OCI-LY7 (cell line): ENCODE measurements at regions not wholly inside any gene's neighbourhood (a gene's known extent, or its start where the extent isn't known, plus 50 kb on each side); places are given as distances from the start of the nearest gene placed in this dataset.

ENCODE experiments used
- BruUV-seq: library from RNA; stranded (reverse); fragments of 400-500 nt; replicated peaks from 2 replicates; lab custom pipeline; 2021; lab: Mats Ljungman, UMichigan
- CTCF ChIA-PET: fragments of 300-600 bp; sonication (Branson Sonifier 250); formaldehyde crosslinking; loops from one replicate; lab custom pipeline; 2022; ENCODE audit warnings: antibody characterized with exemption; ENCODE audit not compliant: unreplicated experiment; lab: Charles Lee
- POLR2A ChIA-PET: fragments of 300-600 bp; sonication (Branson Sonifier 250); formaldehyde crosslinking; loops from one replicate; lab custom pipeline; 2022; ENCODE audit warnings: antibody characterized with exemption; lab: Charles Lee
- DNase-seq: peaks from one replicate; pipeline ENCODE4 v3.0.0-alpha.2; 2015; ENCODE audit warnings: low spot score
- H2AFZ ChIP-seq: fragments of 200-600 bp; sonication (generic), shearing (Covaris generic); 2 replicates; pipeline ENCODE4 v1.6.1; 2014; ENCODE audit warnings: mild to moderate bottlenecking, antibody characterized with exemption, low read length, moderate library complexity
- H3K27ac ChIP-seq: fragments of 200-600 bp; sonication (generic); 2 replicates; pipeline ENCODE4 v1.5.1; 2014; ENCODE audit warnings: mixed run types, low read depth, mild to moderate bottlenecking, moderate library complexity, low read length, inconsistent platforms; ENCODE audit not compliant: poor library complexity, severe bottlenecking
- H3K36me3 ChIP-seq: fragments of 200-600 bp; sonication (generic); 2 replicates; pipeline ENCODE4 v1.6.1; 2014; ENCODE audit warnings: mild to moderate bottlenecking, antibody characterized with exemption, low read length, moderate library complexity, mixed read lengths; ENCODE audit not compliant: insufficient read depth
- H3K4me1 ChIP-seq: fragments of 200-600 bp; sonication (generic); 2 replicates; pipeline ENCODE4 v1.5.1; 2014; ENCODE audit warnings: mild to moderate bottlenecking, low read length; ENCODE audit not compliant: insufficient read depth, poor library complexity, severe bottlenecking
- H3K4me2 ChIP-seq: fragments of 200-600 bp; sonication (generic); 2 replicates; pipeline ENCODE4 v1.6.1; 2014; ENCODE audit warnings: mild to moderate bottlenecking, low read length
- H3K4me3 ChIP-seq: fragments of 200-600 bp; sonication (generic); 2 replicates; pipeline ENCODE4 v1.5.1; 2014; ENCODE audit warnings: mild to moderate bottlenecking, low read depth, low read length; ENCODE audit not compliant: poor library complexity, severe bottlenecking
- H3K79me2 ChIP-seq: fragments of 200-600 bp; sonication (generic); 2 replicates; pipeline ENCODE4 v1.6.1; 2016; ENCODE audit warnings: low read depth, mild to moderate bottlenecking, low read length, moderate library complexity, mixed read lengths; ENCODE audit not compliant: insufficient read depth
- H3K9me2 ChIP-seq: fragments of 200-600 bp; sonication (generic); 2 replicates; pipeline ENCODE4 v1.6.1; 2016; ENCODE audit warnings: mild to moderate bottlenecking, low read length, mixed read lengths; ENCODE audit not compliant: insufficient read depth
- H3K9me3 ChIP-seq: fragments of 200-600 bp; sonication (generic); 2 replicates; pipeline ENCODE4 v1.6.1; 2014; ENCODE audit warnings: mild to moderate bottlenecking, mixed run types, low read length, mixed read lengths
- H4K20me1 ChIP-seq: fragments of 200-600 bp; sonication (generic); 2 replicates; pipeline ENCODE4 v1.6.1; 2014; ENCODE audit warnings: mild to moderate bottlenecking, antibody characterized with exemption, low read length, moderate library complexity, mixed read lengths; ENCODE audit not compliant: insufficient read depth
- CTCF ChIP-seq: fragments of 200-600 bp; sonication (generic); conservative IDR thresholded peaks from 2 replicates; pipeline ENCODE4 v1.5.1; 2014; ENCODE audit warnings: mild to moderate bottlenecking, antibody characterized with exemption, low read length, moderate library complexity, mixed read lengths
- EZH2phosphoT487 ChIP-seq: fragments of 200-600 bp; sonication (generic); IDR thresholded peaks from 2 replicates; pipeline ENCODE4 v1.6.1; 2018; ENCODE audit warnings: low read depth, borderline replicate concordance, mild to moderate bottlenecking, mixed run types, antibody characterized with exemption, low read length, moderate library complexity, mixed read lengths
- intact Hi-C: fragments of 100-400 bp; cut with micrococcal nuclease; formaldehyde crosslinking; loops from one replicate; pipeline ENCODE4 v1.10.0; 2022; ENCODE audit not compliant: unreplicated experiment

- no peak overlapping the region for H3K4me2 ChIP-seq
- BruUV-seq: no TSS peak
- no peaks in the 10 kb centered on the region for H3K79me2 ChIP-seq
- TF ChIP-seq EZH2phosphoT487: no peak
- TF ChIP-seq CTCF: no peak
- H3K4me3 ChIP-seq: no peak overlapping the region
- no peak for DNase-seq
- H3K36me3 ChIP-seq: no peaks in the 10 kb centered on the region
- CTCF ChIA-PET: no interaction called here
- no peak overlapping the region for H2AFZ ChIP-seq
- intact Hi-C loops: no loop called here
- no peaks in the 10 kb centered on the region for H4K20me1 ChIP-seq
- POLR2A ChIA-PET: interaction anchor here (0.8 to 1.7 kb wide), 2 partner anchors 10 to 12 kb away, joined by 3 to 4 read pairs; no protein-coding TSS in a partner anchor
- H3K9me3 ChIP-seq: no peaks in the 10 kb centered on the region
- H3K9me2 ChIP-seq: no peaks in the 10 kb centered on the region
- H3K4me1 ChIP-seq: no peaks in the 10 kb centered on the region
- H3K27ac ChIP-seq: no peak overlapping the region
Measured at GRCh38 chr3:59251869-59252268, 202.0 kb upstream of the CFAP20DC start.

GRCh38 chr3:59250600-59250999 lies 200.8 kb upstream of the CFAP20DC start:
- ChIA-PET CTCF (no interaction called here), POLR2A (no interaction called here)
- no peaks in the 10 kb centered on the region for H3K79me2 ChIP-seq
- TF ChIP-seq EZH2phosphoT487: no peak
- TF ChIP-seq CTCF: no peak
- H3K36me3 ChIP-seq: no peaks in the 10 kb centered on the region
- BruUV-seq: no TSS peak
- H3K9me2 ChIP-seq: no peaks in the 10 kb centered on the region
- intact Hi-C loops: no loop called here
- DNase-seq: no peak
- H3K4me3 ChIP-seq: no peak overlapping the region
- H4K20me1 ChIP-seq: no peaks in the 10 kb centered on the region
- no peaks in the 10 kb centered on the region for H3K9me3 ChIP-seq
- no peak overlapping the region for H3K4me2 ChIP-seq
- no peak overlapping the region for H3K27ac ChIP-seq
- H3K4me1 ChIP-seq: no peaks in the 10 kb centered on the region
- H2AFZ ChIP-seq: no peak overlapping the region

- CTCF ChIA-PET: no interaction called here
- Histone ChIP-seq H3K4me1 (no peaks in the 10 kb centered on the region), H3K9me2 (no peaks in the 10 kb centered on the region), H3K36me3 (no peaks in the 10 kb centered on the region), H4K20me1 (no peaks in the 10 kb centered on the region), H2AFZ (no peak overlapping the region), H3K27ac (no peak overlapping the region), H3K79me2 (no peaks in the 10 kb centered on the region), H3K9me3 (no peaks in the 10 kb centered on the region), H3K4me3 (no peak overlapping the region), H3K4me2 (no peak overlapping the region)
- DNase-seq: no peak
- intact Hi-C loops: no loop called here
- POLR2A ChIA-PET: no interaction called here
- TF ChIP-seq CTCF: no peak
- TF ChIP-seq EZH2phosphoT487: no peak
- no TSS peak for BruUV-seq
Measured at GRCh38 chr3:59249698-59250361, 200.0 kb upstream of the CFAP20DC start.
